ENCODE measurements at regions not wholly inside any gene's neighbourhood (a gene's known extent, or its start where the extent isn't known, plus 50 kb on each side); places are given as distances from the start of the nearest gene placed in this dataset.
A peak's percentile ranks its signal among the peaks of the same experiment; 100 is the strongest.
"Not testable (repeated sequence)": the region's sequence is repeated elsewhere in the genome, so short reads cannot be mapped to it uniquely, and the experiment has no call there.

GRCh38 chr10:31664803-31665202 lies 263.8 kb downstream of the ARHGAP12 start:
- H3K36me3 Mint-ChIP-seq (ENCODE audit: low read depth) = no peaks in the 10 kb centered on the region
- no peak for TF ChIP-seq CTCF (IDR thresholded peaks at IDR 0.05)
- H3K27ac Mint-ChIP-seq (ENCODE audit: unreplicated experiment) = no peak overlapping the region
- no peak for DNase-seq (ENCODE audit: low spot score)
- H3K4me3 Mint-ChIP-seq (ENCODE audit: unreplicated experiment) = no peak overlapping the region
- H3K27me3 Mint-ChIP-seq (ENCODE audit: low read depth) = no peaks in the 10 kb centered on the region
- peaks cover 3% of the 10 kb centered on the region for H3K9me3 Mint-ChIP-seq (ENCODE audit: low read depth)
- H3K4me1 Mint-ChIP-seq (ENCODE audit: low read depth) = peaks cover 2% of the 10 kb centered on the region

- not testable (repeated sequence) for H3K9me3 Mint-ChIP-seq (ENCODE audit: low read depth); H3K27me3 Mint-ChIP-seq (ENCODE audit: low read depth); H3K4me3 Mint-ChIP-seq (ENCODE audit: unreplicated experiment); DNase-seq (ENCODE audit: low spot score); H3K27ac Mint-ChIP-seq (ENCODE audit: unreplicated experiment); H3K4me1 Mint-ChIP-seq (ENCODE audit: low read depth); H3K36me3 Mint-ChIP-seq (ENCODE audit: low read depth)
These were observed 264.6 kb downstream of the ARHGAP12 start for GRCh38 chr10:31664071-31664470.

- H3K9me3 Mint-ChIP-seq (ENCODE audit: low read depth) = peaks cover 10% of the 10 kb centered on the region
- no peak for TF ChIP-seq CTCF (IDR thresholded peaks at IDR 0.05)
- no peaks in the 10 kb centered on the region for H3K36me3 Mint-ChIP-seq (ENCODE audit: low read depth)
- no peak overlapping the region for H3K27ac Mint-ChIP-seq (ENCODE audit: unreplicated experiment)
- H3K4me1 Mint-ChIP-seq (ENCODE audit: low read depth) = no peaks in the 10 kb centered on the region
- DNase-seq (ENCODE audit: low spot score) = no peak
- no peaks in the 10 kb centered on the region for H3K27me3 Mint-ChIP-seq (ENCODE audit: low read depth)
- H3K4me3 Mint-ChIP-seq (ENCODE audit: unreplicated experiment) = no peak overlapping the region
These were observed 268.3 kb downstream of the ARHGAP12 start for GRCh38 chr10:31660300-31660699.

GRCh38 chr10:31659665-31660064 lies 269.0 kb downstream of the ARHGAP12 start:
- TF ChIP-seq CTCF (IDR thresholded peaks at IDR 0.05) = no peak
- H3K4me3 Mint-ChIP-seq (ENCODE audit: unreplicated experiment) = no peak overlapping the region
- peaks cover 10% of the 10 kb centered on the region for H3K9me3 Mint-ChIP-seq (ENCODE audit: low read depth)
- H3K4me1 Mint-ChIP-seq (ENCODE audit: low read depth) = no peaks in the 10 kb centered on the region
- no peaks in the 10 kb centered on the region for H3K36me3 Mint-ChIP-seq (ENCODE audit: low read depth)
- H3K27me3 Mint-ChIP-seq (ENCODE audit: low read depth) = no peaks in the 10 kb centered on the region
- no peak overlapping the region for H3K27ac Mint-ChIP-seq (ENCODE audit: unreplicated experiment)
- DNase-seq (ENCODE audit: low spot score) = no peak

- no peak overlapping the region for H3K4me3 Mint-ChIP-seq (ENCODE audit: unreplicated experiment)
- peaks cover 8% of the 10 kb centered on the region for H3K9me3 Mint-ChIP-seq (ENCODE audit: low read depth)
- peak overlapping the region; percentile 96 for H3K27ac Mint-ChIP-seq (ENCODE audit: unreplicated experiment)
- no peaks in the 10 kb centered on the region for H3K36me3 Mint-ChIP-seq (ENCODE audit: low read depth)
- no peaks in the 10 kb centered on the region for H3K27me3 Mint-ChIP-seq (ENCODE audit: low read depth)
- no peaks in the 10 kb centered on the region for H3K4me1 Mint-ChIP-seq (ENCODE audit: low read depth)
- no peak for TF ChIP-seq CTCF (IDR thresholded peaks at IDR 0.05)
- no peak for DNase-seq (ENCODE audit: low spot score)
These were observed 271.2 kb downstream of the ARHGAP12 start for GRCh38 chr10:31657434-31657872.

- Mint-ChIP-seq H3K9me3 (ENCODE audit: low read depth) (peaks cover 8% of the 10 kb centered on the region), H3K4me1 (ENCODE audit: low read depth) (no peaks in the 10 kb centered on the region), H3K36me3 (ENCODE audit: low read depth) (no peaks in the 10 kb centered on the region), H3K27ac (ENCODE audit: unreplicated experiment) (peak overlapping the region; percentile 96), H3K4me3 (ENCODE audit: unreplicated experiment) (no peak overlapping the region), H3K27me3 (ENCODE audit: low read depth) (no peaks in the 10 kb centered on the region)
- no peak for TF ChIP-seq CTCF (IDR thresholded peaks at IDR 0.05)
- DNase-seq (ENCODE audit: low spot score) = no peak
These were observed 271.7 kb downstream of the ARHGAP12 start for GRCh38 chr10:31656851-31657433.
